HG03558 (cell line): ENCODE measurements at regions not wholly inside any gene's neighbourhood (a gene's known extent, or its start where the extent isn't known, plus 50 kb on each side); places are given as distances from the start of the nearest gene placed in this dataset.

Experiments used
- ATAC-seq: cut with Tn5 transposase; IDR thresholded peaks from one replicate; pipeline ENCODE4 v1.9.1; 2021; ENCODE audit warnings: moderate number of reproducible peaks; ENCODE audit not compliant: unreplicated experiment; ENCODE audit errors: extremely low read depth

DNA sequence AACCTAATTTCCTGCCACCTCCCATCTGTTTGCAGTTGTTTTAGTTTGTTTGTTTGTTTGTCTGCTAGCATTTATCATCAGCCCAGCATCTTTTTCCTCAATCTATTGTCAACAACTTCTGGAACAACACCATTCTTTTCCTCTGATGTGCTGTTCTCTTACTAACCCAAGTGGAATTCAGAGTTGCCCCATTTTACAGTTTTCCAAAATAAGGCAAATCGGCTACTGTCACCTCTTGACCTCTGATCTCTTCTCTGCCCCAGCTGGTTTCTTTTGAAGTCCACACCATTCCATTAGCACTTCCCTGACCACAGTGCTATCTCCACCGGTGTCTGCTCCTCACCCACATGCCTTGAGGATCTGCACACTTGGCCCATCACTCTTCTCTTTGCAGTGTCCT is 102.4 kb downstream of the EFNB2 start:
- ATAC-seq = no peak

DNA sequence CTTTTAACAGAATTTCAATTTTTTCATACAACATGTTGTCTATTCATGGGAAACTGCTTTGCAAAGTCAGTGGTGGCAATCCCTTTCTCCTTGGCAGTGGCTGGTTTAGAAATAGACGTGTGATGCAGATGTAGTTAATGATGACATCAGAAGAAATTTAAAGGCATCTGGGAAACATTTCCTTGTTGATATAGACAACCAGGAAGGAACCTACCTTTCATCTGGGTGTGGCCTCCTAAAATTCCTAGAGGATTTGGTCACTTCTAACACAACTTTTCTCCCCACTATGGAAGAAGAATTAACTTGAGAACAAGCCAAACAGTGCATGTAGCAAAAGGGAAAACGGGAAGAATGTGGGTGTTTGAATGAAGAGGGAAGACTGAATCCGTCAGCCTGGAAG is 102.8 kb downstream of the EFNB2 start:
- ATAC-seq = no peak

DNA sequence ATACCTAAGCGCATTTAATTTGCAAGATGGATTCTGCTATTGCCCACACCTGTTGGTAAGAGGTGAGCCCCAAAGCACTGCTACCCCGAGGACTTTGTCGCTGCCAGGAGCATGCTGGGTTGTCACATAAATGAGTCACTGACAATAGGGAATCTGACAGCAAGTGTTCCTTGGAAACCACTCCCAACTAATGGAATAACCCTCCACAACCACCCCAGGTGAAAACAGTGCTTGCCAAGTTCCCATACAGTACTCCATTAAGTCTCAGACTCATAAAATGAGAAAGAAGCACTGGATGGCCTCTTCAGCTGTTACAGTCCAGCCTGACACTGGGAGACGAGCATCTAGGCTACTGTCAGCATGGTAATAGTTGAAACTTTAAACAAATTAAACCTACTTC is 108.6 kb downstream of the EFNB2 start:
- ATAC-seq = no peak

- no peak for ATAC-seq
These were observed 109.8 kb downstream of the EFNB2 start for GRCh38 chr13:106425661-106426060.

GRCh38 chr13:106424805-106425204 is 110.7 kb downstream of the EFNB2 start:
- no peak for ATAC-seq

GRCh38 chr13:106423530-106423929 is 111.9 kb downstream of the EFNB2 start:
- ATAC-seq = no peak

DNA sequence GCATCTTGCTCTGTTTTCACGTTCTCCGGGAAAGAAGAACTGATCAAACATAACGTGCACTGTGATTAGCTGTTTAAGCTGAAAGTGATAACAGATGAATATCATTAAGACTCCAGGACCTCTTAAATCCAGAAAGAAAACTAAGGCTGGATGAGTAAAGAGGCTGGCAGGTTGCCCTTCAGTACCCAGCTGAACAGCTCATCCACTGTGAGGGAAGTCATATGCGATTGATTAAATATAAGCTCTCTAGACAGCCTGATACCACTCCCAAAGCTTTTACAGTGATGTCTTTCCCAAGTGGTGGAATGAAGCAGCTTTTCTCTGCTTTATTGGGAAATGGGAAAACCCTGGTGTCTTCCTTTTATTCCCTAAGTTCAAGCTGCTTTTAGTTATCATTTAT is 116.9 kb downstream of the EFNB2 start:
- no peak for ATAC-seq

GRCh38 chr13:106417467-106418110 is 117.9 kb downstream of the EFNB2 start:
- no peak for ATAC-seq

GRCh38 chr13:106416645-106417044 is 118.8 kb downstream of the EFNB2 start:
- no peak for ATAC-seq

DNA sequence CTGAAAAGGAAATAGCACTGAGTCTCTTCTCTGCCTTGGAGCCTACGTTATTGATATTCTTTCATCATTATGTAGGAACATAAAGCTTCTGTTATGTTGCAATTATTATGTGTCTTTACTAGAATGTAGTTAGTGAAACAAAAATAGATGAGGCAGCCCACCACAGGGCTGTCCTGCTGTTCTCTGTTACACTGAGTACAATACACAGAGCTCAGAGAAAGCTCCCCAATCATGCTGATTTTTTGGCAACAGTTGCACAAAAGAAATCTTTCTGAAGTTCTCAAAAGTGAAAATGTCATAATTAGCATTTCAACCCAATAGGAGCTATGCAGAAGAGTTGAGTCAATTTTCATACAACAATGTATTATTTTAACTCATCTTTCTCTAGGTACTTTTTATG is 119.5 kb downstream of the EFNB2 start:
- no peak for ATAC-seq

DNA sequence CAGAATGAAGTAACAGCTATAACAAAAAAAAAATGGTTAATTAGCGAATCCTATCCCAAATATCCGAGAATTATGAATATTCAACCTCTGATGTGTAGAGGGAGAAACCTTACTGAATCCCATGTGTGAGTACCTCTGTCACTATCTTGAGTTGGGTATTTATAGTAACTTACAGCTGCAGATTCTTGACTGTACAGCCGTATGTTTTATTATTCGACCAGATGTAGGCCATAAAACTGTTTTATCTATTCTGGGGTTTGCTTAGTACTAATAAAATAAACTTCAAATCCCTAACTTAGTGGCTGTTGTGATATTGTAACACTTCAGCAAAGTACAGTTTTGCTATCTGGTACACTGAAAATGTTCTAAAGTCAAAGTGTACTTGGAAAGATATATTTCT is 120.0 kb downstream of the EFNB2 start:
- no peak for ATAC-seq

DNA sequence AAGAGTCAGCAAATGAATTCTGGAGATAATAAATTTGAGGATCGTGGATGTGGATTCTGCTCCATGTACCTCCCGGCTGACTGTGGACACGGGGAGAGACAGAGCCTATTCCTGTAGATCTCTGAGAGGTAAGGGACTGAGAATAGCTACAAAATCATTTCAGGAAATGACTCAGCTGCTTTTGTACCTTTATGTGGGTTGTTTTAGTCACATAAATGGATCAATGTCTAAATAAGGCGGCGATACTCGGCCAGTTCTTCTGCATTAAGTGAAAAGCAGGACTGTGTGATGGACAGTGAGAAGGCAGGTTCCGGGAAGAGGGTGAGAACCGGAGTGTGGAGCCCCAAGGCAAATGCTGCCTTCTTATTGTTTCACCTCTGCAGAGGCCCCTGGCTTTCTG is 128.1 kb downstream of the EFNB2 start:
- ATAC-seq = peak; percentile 56

DNA sequence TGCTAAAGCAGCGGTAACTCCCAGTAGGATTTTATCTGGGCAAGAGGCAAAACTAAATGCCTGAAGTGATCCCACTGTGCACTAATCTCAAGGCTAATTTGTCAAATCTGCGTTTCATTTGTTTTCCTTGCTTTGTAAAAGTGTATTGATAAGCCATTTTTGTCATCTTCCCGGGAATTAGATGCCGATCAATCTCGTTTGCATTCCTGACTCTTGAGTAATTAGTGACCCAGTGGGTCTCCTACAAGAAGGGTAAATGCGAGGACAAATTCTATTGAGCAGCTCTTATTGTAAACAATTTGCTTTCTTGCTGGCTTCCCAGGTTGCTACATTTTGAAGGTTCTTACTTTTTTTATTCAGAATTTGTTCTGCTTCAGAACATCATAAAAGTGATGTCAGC is 129.7 kb downstream of the EFNB2 start:
- no peak for ATAC-seq

DNA sequence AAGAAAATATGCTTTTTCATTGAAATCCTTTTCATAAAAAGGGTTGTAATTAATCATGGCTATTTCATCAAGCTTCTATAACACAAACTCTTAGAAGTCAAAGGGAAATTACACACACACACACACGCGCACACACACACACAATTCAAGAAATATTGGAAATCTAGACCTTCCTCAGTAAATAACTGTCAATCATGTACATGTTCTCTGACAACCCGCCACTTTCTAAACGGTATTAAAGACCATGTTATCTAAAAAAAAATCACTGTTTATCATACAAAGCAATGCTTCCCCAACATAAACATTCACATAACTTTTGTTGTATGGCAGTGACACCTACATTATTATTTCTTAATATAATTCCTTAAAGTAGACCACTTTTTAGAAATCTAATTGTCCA is 132.2 kb downstream of the EFNB2 start:
- no peak for ATAC-seq

DNA sequence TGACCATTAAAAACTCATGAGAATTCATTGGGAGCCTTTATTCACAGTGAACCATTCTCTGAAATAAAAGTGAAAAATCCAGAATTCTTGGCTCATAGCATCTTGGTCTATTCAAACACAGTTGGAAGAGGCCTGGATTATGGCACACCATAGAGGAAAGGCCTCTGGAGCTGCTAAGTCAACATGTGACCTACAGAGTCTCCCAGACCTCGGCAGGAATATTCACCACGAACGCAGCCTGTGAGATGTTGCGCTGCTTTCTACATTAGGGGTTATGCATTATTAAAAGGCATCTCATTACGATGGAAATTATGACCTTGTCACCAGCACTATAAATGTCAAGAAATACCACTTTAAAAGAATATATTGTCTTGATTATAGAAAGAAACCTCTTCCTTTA is 132.6 kb downstream of the EFNB2 start:
- ATAC-seq = no peak

GRCh38 chr13:106401081-106401480 is 134.4 kb downstream of the EFNB2 start:
- no peak for ATAC-seq

DNA sequence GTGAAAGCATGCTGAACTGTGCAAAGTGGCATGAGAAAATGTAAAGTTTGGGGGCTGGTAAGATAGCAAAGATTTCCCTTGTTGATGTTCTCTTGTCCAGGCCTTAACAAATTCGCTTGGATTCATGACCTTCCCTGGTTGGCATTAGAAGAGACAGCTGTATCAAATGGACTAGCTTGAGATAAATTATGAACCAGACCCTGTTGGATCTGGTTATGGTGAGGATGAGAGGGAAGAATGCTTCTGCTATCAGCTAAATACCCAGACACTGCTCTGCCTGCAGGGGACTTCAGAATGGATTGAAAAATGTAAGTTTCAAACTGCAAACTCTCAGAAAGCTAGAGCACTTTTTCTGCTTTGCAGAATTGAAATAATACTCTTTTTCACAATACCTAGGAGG is 135.2 kb downstream of the EFNB2 start:
- no peak for ATAC-seq

- ATAC-seq = no peak
These were observed 137.2 kb downstream of the EFNB2 start for GRCh38 chr13:106398289-106398688.

DNA sequence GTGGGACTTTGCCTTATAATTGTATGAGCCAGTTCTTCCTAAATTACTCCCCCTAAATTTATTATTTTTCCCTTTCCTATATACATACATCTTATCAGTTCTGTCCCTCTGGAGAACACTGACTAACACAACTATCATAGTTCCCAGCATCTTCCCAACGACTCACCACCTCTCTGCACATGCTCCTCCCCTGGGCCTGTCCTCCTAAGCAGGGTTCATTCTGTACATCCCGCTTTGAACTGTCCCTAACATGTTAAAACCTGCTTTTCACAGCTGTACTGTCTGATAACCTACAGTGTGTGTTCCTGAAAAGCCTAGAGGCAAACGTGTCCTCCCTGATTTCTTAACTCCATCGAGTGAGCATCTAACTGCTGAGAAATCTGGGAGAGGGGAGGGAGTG is 141.7 kb downstream of the EFNB2 start:
- ATAC-seq = no peak

GRCh38 chr13:106391681-106392080 is 143.8 kb downstream of the EFNB2 start:
- no peak for ATAC-seq

DNA sequence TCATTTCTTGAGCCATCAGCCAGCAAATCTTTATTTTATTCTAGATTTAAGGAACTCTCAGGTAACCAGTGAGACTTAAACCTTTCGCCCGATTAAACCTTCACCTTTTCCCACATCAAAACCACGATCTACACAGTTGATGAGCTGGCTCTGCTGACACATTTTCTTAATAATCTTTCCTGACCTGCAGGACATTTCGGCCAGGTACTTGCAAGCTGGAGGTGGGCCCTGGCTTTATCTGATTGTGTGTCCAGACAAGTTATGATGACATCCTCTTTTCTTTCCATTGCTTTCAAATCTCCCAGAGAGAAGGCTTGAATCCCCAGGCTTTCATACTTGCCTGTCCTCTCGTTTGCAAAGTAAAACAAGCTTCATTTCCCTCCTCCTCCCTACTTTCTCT is 144.2 kb downstream of the EFNB2 start:
- no peak for ATAC-seq

DNA sequence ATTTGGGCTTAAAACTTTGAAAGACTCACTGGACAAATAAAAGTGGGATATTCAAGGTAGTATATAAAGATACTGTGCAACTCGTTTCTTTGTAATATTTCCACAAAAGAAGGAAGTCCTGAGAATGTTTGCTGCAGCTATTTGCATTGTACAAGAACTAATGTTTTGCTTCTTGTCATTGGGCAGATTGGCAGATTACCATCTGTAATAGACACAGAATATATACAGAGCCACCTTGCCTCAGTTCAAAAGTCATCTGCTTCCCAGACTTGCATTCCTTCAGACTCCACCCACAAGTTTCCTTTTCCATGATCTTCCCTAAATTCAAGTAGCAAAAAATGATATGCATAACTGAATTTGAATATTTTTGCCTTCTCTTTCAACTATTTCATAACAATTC is 145.1 kb downstream of the EFNB2 start:
- ATAC-seq = no peak

- ATAC-seq = no peak
These were observed 149.8 kb downstream of the EFNB2 start for GRCh38 chr13:106385654-106386053.
